HG03460 (cell line): ENCODE measurements at regions not wholly inside any gene's neighbourhood (a gene's known extent, or its start where the extent isn't known, plus 50 kb on each side); places are given as distances from the start of the nearest gene placed in this dataset.

Experiments used
- ATAC-seq: cut with Tn5 transposase; IDR thresholded peaks from one replicate; pipeline ENCODE4 v1.9.1; 2021; ENCODE audit not compliant: unreplicated experiment

- no peak for ATAC-seq
Observed at GRCh38 chr3:107992976-107993684, 97.7 kb downstream of the CD47 start.

GRCh38 chr3:107990926-107991325, 99.9 kb downstream of the CD47 start:
- ATAC-seq = no peak

- no peak for ATAC-seq
Observed at GRCh38 chr3:107990433-107990832, 100.4 kb downstream of the CD47 start.

GRCh38 chr3:107989661-107990060, 101.2 kb downstream of the CD47 start:
- ATAC-seq = no peak

- ATAC-seq = no peak
Observed at GRCh38 chr3:107988460-107989175, 102.2 kb downstream of the CD47 start.

DNA sequence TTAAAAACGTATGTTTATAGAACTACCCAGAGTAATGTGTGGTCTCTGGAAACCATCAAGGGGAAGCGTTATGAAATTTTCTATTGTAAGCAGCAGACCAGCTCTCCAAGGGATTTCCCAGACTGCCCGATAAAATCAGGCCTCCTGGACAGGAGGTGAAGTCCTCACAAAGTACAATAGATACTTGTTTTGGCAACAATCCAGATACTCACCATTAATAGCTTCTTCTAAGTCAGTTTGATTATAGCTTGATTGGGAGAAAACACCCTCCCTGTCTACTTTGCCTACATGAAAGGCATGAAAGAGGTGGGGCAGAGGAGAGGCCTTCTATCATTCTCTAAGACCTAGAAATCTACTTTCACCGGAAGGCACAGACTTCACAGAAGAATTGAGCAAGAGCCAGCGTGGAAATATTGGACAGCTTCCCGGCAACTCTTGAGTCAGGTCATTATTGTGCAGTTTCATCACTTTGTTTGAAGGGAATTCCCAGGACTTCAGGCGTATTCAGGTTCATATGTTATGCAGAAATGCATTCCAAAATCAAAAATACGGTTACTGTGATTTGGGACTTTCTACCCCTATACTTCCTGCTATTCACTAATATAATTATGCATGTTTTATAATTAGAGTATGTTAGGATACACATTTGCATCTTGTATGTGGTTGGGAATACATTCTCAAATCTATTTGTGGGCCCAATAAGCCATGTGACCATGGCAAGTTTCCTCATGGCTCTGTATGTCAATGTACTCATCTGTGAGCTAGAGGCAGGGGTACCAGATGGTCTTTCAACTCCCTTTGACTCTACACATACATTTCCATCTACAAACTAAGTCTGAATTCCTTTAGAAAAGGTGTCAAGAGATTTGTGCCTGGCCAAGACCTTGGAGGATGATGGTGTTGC, 103.5 kb downstream of the CD47 start:
- no peak for ATAC-seq

- ATAC-seq = no peak
Observed at GRCh38 chr3:107986505-107986904, 104.3 kb downstream of the CD47 start.

- ATAC-seq = peak; percentile 99
Observed at GRCh38 chr3:107985496-107985895, 105.3 kb downstream of the CD47 start.

GRCh38 chr3:107983247-107983646, 107.6 kb downstream of the CD47 start:
- no peak for ATAC-seq

- no peak for ATAC-seq
Observed at GRCh38 chr3:107982165-107982564, 108.7 kb downstream of the CD47 start.

DNA sequence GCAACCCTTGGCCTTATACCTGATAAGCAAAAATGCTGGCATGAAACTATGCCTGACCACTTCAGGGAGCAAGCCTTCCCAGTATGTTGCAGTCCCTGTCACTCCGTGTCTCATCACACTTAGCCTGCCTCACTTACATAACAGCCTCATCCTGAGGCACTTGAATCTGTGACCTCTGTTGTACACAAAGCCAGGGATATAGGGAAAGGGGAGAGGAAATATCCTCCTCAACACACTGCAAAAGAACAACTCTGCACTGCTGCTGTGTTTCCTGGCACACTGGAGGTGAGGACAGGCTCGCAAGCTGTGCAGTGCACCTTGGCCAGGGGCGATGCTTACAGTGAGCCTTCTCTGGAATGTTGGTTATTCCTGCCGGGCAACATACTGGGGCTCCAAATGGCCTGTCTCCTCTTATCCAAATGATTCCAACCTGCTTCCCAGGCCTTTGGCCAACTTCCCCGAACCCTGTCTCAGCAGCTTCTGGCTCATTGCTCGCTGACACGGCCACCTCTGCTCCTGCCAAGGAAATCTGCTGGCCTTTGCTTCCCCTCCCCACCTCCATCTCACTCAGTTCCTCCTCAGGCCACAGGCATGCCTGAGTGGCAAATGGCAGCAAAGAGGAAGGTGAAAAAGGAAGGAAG, 109.2 kb downstream of the CD47 start:
- ATAC-seq = no peak

- no peak for ATAC-seq
Observed at GRCh38 chr3:107979538-107979937, 111.3 kb downstream of the CD47 start.

- ATAC-seq = no peak
Observed at GRCh38 chr3:107978131-107979055, 112.4 kb downstream of the CD47 start.

DNA sequence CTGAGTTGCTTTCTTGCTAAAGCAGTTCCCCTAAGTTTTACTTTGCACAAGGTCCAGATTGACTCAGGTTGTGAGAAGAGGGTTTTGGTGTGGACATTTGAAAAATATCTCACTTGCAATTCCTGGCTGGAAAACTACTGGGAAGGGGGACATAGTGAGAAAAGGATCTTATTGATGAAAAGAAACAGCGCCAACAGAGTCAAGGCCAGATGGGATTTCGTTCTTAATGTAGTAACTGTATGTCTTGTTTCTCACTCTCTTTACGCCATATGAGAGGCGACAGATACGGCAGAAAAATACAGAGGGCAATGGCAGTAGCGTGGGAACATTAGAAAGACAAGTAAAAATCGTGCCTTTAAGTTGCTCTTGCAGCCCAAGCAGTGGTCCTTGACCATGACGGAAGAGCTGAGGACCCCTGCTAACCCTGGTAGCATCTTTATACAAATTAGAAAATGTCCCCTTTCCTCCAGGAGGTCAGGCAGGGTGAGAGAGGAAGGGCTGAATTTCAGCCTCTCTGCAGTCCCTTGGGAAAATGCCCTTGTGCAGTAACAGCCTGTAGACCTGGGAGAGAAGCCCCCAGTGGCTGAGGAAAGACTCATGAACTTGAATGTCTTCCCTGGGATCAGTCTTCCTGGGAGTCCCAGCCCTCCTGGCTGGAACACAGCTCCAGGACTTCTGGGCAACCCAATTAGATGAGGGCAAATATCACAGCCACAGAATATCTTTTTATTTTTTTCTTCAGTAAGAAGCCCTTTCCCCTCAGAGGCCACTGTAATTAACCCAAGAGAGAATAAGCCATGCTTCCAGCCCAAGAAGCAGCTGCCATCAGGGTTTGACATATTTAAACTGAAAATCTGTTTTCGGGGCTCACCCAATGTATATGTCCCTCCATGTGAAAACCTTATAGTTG, 113.4 kb downstream of the CD47 start:
- ATAC-seq = no peak

- no peak for ATAC-seq
Observed at GRCh38 chr3:107976202-107976800, 114.5 kb downstream of the CD47 start.

DNA sequence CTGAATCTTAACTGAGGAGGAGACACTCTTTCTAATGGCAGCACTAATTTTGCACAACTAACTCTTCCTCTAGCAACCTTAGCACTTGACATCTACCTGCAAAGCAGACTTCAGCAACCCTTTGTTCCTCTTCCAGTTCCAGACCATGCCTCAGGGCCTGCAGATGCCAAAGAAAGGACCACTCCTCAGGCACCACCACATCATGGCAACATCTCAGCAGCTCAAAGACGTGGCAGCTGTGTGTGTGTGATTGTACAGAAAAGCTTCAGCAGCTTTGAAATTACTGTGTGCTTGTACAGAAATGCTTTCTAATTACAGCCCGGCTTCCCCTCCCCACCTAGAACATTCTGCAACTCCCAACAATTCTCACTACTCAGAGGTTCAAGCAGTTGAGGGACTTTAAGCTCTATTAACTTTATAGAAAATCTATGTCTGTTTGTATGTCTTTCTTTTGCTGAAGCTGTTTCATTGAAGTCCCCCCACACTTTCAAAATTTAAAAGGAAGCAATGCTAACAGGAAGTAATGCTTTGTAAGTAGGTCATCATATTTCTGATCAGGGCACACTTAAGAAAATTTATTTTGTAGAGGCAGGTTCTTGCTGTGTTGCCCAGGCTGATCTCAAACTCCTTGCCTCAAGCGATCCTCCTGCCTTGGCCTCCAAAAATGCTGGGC, 115.2 kb downstream of the CD47 start:
- ATAC-seq = no peak

- no peak for ATAC-seq
Observed at GRCh38 chr3:107973961-107974360, 116.9 kb downstream of the CD47 start.

DNA sequence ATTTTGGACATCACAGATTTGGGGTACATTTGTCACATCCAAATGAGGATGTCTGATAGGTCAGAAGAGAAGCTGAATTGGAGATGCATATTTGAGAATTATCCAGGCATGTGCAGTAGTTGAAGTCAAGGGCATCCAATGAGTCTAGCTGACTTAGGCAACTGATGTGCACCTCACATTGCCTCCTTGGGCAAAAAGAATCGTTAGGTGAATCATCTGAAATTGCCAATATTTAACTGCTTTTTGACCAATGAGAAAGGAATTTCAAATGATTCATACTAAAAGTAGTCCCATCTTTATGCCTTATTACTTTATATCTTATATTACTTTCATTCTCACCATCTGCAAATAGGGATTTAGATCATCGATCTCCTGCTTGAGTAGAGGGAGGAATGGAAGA, 117.7 kb downstream of the CD47 start:
- ATAC-seq = no peak
